Endodermal cell (in vitro differentiated cells): ENCODE measurements at regions not wholly inside any gene's neighbourhood (a gene's known extent, or its start where the extent isn't known, plus 50 kb on each side); places are given as distances from the start of the nearest gene placed in this dataset.

Experiments used
- DNase-seq: peaks from one replicate; pipeline ENCODE4 v3.0.0-alpha.2; 2017
- H3K27ac ChIP-seq: 2 replicates; pipeline ENCODE4 v1.5.1; 2013; ENCODE audit warnings: mild to moderate bottlenecking, low read depth, low read length, moderate library complexity
- H3K27me3 ChIP-seq: 2 replicates; pipeline ENCODE4 v1.6.1; 2013; ENCODE audit warnings: mild to moderate bottlenecking, low read length, moderate library complexity; ENCODE audit not compliant: insufficient read depth, control insufficient read depth, poor library complexity, severe bottlenecking
- H3K36me3 ChIP-seq: 2 replicates; pipeline ENCODE4 v1.7.0; 2013; ENCODE audit warnings: mild to moderate bottlenecking, low read length, moderate library complexity; ENCODE audit not compliant: control insufficient read depth, insufficient read depth
- H3K4me1 ChIP-seq: one replicate; pipeline ENCODE4 v1.7.0; 2013; ENCODE audit warnings: low read length; ENCODE audit not compliant: control insufficient read depth, insufficient read depth
- H3K4me3 ChIP-seq: 2 replicates; pipeline ENCODE4 v1.5.1; 2013; ENCODE audit warnings: mild to moderate bottlenecking, low read length, moderate library complexity
- H3K9ac ChIP-seq: 2 replicates; pipeline ENCODE4 v1.6.1; 2013; ENCODE audit warnings: mild to moderate bottlenecking, low read length, moderate library complexity; ENCODE audit not compliant: poor library complexity, severe bottlenecking; ENCODE audit errors: extremely low read depth
- H3K9me3 ChIP-seq: 2 replicates; pipeline ENCODE4 v1.6.1; 2013; ENCODE audit warnings: mild to moderate bottlenecking, low read length, moderate library complexity; ENCODE audit not compliant: control insufficient read depth
- H3K27ac Mint-ChIP-seq: 2 replicates; pipeline ENCODE4 v1.8.0; 2020; ENCODE audit warnings: mixed read lengths
- H3K27me3 Mint-ChIP-seq: 2 replicates; pipeline ENCODE4 v1.8.0; 2021; ENCODE audit warnings: mild to moderate bottlenecking, mixed read lengths; ENCODE audit not compliant: insufficient read depth
- H3K36me3 Mint-ChIP-seq: 2 replicates; pipeline ENCODE4 v1.8.0; 2020; ENCODE audit warnings: low read depth, mixed read lengths
- H3K4me1 Mint-ChIP-seq: 2 replicates; pipeline ENCODE4 v1.8.0; 2020; ENCODE audit warnings: mixed read lengths
- H3K4me3 Mint-ChIP-seq: 2 replicates; pipeline ENCODE4 v1.8.0; 2020; ENCODE audit warnings: mild to moderate bottlenecking, moderate library complexity, mixed read lengths
- H3K9me3 Mint-ChIP-seq: 2 replicates; pipeline ENCODE4 v1.8.0; 2020; ENCODE audit warnings: mild to moderate bottlenecking, mixed read lengths
- CTCF ChIP-seq: fragments of 200-600 bp; sonication (generic); conservative IDR thresholded peaks from 2 replicates; pipeline ENCODE4 v1.5.0; 2021; ENCODE audit warnings: antibody characterized with exemption, mild to moderate bottlenecking
- WGBS, 2 experiments: methylation state at CpG; one replicate each; pipeline versions ENCODE4 v1.1.5 to v1.1.7; 2013; ENCODE audit warnings: missing lambda C conversion rate in 2 of 2, mixed read lengths in 1 of 2; ENCODE audit not compliant: insufficient coverage in 1 of 2, insufficient read length in 1 of 2; 5-methylcytosine and 5-hydroxymethylcytosine counted together

GRCh38 chr2:200079356-200079755 lies 124.0 kb downstream of the MAIP1 start:
- no peak overlapping the region for H3K4me3 ChIP-seq
- Mint-ChIP-seq H3K9me3 (no peaks in the 10 kb centered on the region), H3K4me1 (peaks cover 18% of the 10 kb centered on the region), H3K36me3 (no peaks in the 10 kb centered on the region), H3K27me3 (no peaks in the 10 kb centered on the region), H3K4me3 (no peak overlapping the region), H3K27ac (no peak overlapping the region)
- H3K27ac ChIP-seq, result no peak overlapping the region
- no peak for TF ChIP-seq CTCF
- WGBS, 2 experiments, result 92 to 100% methylated on average over 1 to 2 of the region's 2 CpGs
- DNase-seq, result no peak
- no peak overlapping the region for H3K9ac ChIP-seq
- H3K27me3 ChIP-seq, result no peaks in the 10 kb centered on the region
- no peaks in the 10 kb centered on the region for H3K36me3 ChIP-seq
- peaks cover 5% of the 10 kb centered on the region for H3K4me1 ChIP-seq
- no peaks in the 10 kb centered on the region for H3K9me3 ChIP-seq

GRCh38 chr2:200081236-200081635 lies 125.9 kb downstream of the MAIP1 start:
- Histone ChIP-seq H3K27me3 (no peaks in the 10 kb centered on the region), H3K4me3 (no peak overlapping the region), H3K36me3 (no peaks in the 10 kb centered on the region), H3K9ac (no peak overlapping the region), H3K27ac (no peak overlapping the region), H3K9me3 (no peaks in the 10 kb centered on the region), H3K4me1 (peaks cover 5% of the 10 kb centered on the region)
- Mint-ChIP-seq H3K36me3 (no peaks in the 10 kb centered on the region), H3K4me3 (no peak overlapping the region), H3K4me1 (peaks cover 12% of the 10 kb centered on the region), H3K27ac (peak overlapping the region; percentile 28), H3K27me3 (no peaks in the 10 kb centered on the region), H3K9me3 (no peaks in the 10 kb centered on the region)
- DNase-seq, result no peak
- WGBS, 2 experiments, result 84 to 86% methylated on average over 7 to 8 of the region's 8 CpGs
- no peak for TF ChIP-seq CTCF

DNA sequence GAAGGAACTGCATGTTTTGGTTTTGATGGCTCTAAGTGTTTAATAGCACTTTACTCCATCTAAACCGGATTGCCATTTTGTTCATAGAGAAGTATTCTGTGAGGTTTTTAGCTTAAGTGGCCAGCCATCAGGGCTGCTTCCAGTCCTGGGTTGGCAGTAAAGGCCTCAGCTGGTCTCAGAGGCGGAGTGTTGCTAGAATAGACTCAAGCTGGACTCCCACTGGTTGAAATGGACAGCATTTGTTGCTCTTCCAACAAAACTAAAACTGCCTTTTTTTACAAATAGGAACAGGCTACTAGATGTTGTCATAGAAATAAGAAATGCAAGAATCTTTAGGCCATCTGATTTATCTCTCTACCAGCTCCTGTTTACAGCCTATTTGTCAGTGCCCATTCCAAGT lies 126.4 kb downstream of the MAIP1 start:
- whole genome bisulfite sequencing, 2 experiments, result 95 to 99% methylated on average over 2 of the region's 2 CpGs
- no peak overlapping the region for H3K4me3 Mint-ChIP-seq
- H3K9me3 Mint-ChIP-seq, result no peaks in the 10 kb centered on the region
- Histone ChIP-seq H3K4me1 (peaks cover 5% of the 10 kb centered on the region), H3K36me3 (no peaks in the 10 kb centered on the region), H3K4me3 (no peak overlapping the region), H3K27ac (no peak overlapping the region), H3K9ac (no peak overlapping the region), H3K9me3 (no peaks in the 10 kb centered on the region), H3K27me3 (no peaks in the 10 kb centered on the region)
- H3K4me1 Mint-ChIP-seq, result peaks cover 12% of the 10 kb centered on the region
- H3K27ac Mint-ChIP-seq, result no peak overlapping the region
- TF ChIP-seq CTCF, result no peak
- DNase-seq, result no peak
- no peaks in the 10 kb centered on the region for H3K27me3 Mint-ChIP-seq
- no peaks in the 10 kb centered on the region for H3K36me3 Mint-ChIP-seq
